Spleen (tissue), 11 donors: ENCODE measurements at regions not wholly inside any gene's neighbourhood (a gene's known extent, or its start where the extent isn't known, plus 50 kb on each side); places are given as distances from the start of the nearest gene placed in this dataset.

ENCODE experiments used
- DNase-seq: peaks from one replicate; pipeline ENCODE4 v3.0.0-alpha.2; 2020
- H3K27ac ChIP-seq, 8 donors: fragments of 200-600 bp; sonication (generic) in 7 of 8; 1 replicate in 4 of 8; 2 replicates in 4 of 8; pipeline versions ENCODE4 v1.5.0 to v1.8.0; 2016 to 2021; ENCODE audit warnings: inconsistent platforms in 4 of 8, mild to moderate bottlenecking in 4 of 8, moderate library complexity in 1 of 8
- H3K27me3 ChIP-seq, 7 donors: fragments of 200-600 bp; sonication (generic) in 6 of 7; replicated peaks in 1 of 7; 1 replicate in 4 of 7; 2 replicates in 3 of 7; pipeline versions ENCODE4 v1.5.0 to v1.8.0; 2016 to 2021; ENCODE audit warnings: inconsistent platforms in 3 of 7, mild to moderate bottlenecking in 1 of 7
- H3K36me3 ChIP-seq, 6 donors: fragments of 200-600 bp; sonication (generic) in 5 of 6; 1 replicate in 4 of 6; 2 replicates in 2 of 6; pipeline versions ENCODE4 v1.5.0 to v1.8.0; 2016 to 2021; ENCODE audit warnings: inconsistent platforms in 2 of 6
- H3K4me1 ChIP-seq, 6 donors: fragments of 200-600 bp; sonication (generic) in 5 of 6; 1 replicate in 3 of 6; 2 replicates in 3 of 6; pipeline versions ENCODE4 v1.5.0 to v1.8.0; 2016 to 2021; ENCODE audit warnings: inconsistent platforms in 3 of 6
- H3K4me3 ChIP-seq, 8 donors: fragments of 200-600 bp; sonication (generic) in 7 of 8; 1 replicate in 4 of 8; 2 replicates in 4 of 8; pipeline versions ENCODE4 v1.5.0 to v1.8.0; 2016 to 2021; ENCODE audit warnings: inconsistent platforms in 4 of 8, mild to moderate bottlenecking in 4 of 8, moderate library complexity in 2 of 8
- H3K9me3 ChIP-seq, 8 donors: fragments of 200-600 bp; sonication (generic) in 7 of 8; 1 replicate in 4 of 8; 2 replicates in 4 of 8; pipeline versions ENCODE4 v1.5.0 to v1.8.0; 2016 to 2021; ENCODE audit warnings: inconsistent platforms in 4 of 8
- POLR2A ChIP-seq, 3 donors: fragments of 450-650 bp; IDR thresholded peaks; one replicate each; pipeline ENCODE4 v1.5.1; 2017; ENCODE audit warnings: antibody characterized with exemption in 3 of 3, mild to moderate bottlenecking in 1 of 3
- POLR2AphosphoS5 ChIP-seq, 3 donors: sonication (generic); formaldehyde crosslinking; IDR thresholded peaks; one replicate each; pipeline ENCODE4 v1.5.1; 2017; ENCODE audit warnings: antibody characterized with exemption in 3 of 3
- WGBS, 5 donors: extraction: QIAGEN DNeasy Blood & Tissue Kit in 3 of 5; methylation state at CpG; one replicate each; pipeline versions ENCODE4 v1.1.5 to v1.1.7; 2013 to 2018; 5-methylcytosine and 5-hydroxymethylcytosine counted together
- intact Hi-C: fragments of 100-400 bp; cut with DNase I; formaldehyde crosslinking; loops from one replicate; pipeline ENCODE4 v1.15.0; 2023; ENCODE audit warnings: low total_unique reads
- TF ChIP-seq, protein P1 (sequence below), 11 experiments: fragments of 200-600 bp in 7 of 11; fragments of 450-650 bp in 4 of 11; sonication (generic) in 4 of 11; IDR thresholded peaks in 8 of 11; conservative IDR thresholded peaks in 3 of 11; 1 replicate in 7 of 11; 2 replicates in 4 of 11; pipeline versions ENCODE4 v1.4.0 to v1.8.0; 2016 to 2021; ENCODE audit warnings: antibody characterized with exemption in 11 of 11, inconsistent platforms in 4 of 11, mild to moderate bottlenecking in 1 of 11
- donor health status: healthy with polysubstance abuse.
- donor health status: DM: no; HTN: no; CAD: no; lungs with moderate emphysema.
- donor health status: DM: no; HTN: no; CAD: no.
- donor health status: Bipolar disorder and iron deficiency.
- donor health status: healthy.
- donor health status: DM: no; HTN: no; CAD: no.
- donor health status: DM: yes; HTN: yes; CAD: no.

DNA sequence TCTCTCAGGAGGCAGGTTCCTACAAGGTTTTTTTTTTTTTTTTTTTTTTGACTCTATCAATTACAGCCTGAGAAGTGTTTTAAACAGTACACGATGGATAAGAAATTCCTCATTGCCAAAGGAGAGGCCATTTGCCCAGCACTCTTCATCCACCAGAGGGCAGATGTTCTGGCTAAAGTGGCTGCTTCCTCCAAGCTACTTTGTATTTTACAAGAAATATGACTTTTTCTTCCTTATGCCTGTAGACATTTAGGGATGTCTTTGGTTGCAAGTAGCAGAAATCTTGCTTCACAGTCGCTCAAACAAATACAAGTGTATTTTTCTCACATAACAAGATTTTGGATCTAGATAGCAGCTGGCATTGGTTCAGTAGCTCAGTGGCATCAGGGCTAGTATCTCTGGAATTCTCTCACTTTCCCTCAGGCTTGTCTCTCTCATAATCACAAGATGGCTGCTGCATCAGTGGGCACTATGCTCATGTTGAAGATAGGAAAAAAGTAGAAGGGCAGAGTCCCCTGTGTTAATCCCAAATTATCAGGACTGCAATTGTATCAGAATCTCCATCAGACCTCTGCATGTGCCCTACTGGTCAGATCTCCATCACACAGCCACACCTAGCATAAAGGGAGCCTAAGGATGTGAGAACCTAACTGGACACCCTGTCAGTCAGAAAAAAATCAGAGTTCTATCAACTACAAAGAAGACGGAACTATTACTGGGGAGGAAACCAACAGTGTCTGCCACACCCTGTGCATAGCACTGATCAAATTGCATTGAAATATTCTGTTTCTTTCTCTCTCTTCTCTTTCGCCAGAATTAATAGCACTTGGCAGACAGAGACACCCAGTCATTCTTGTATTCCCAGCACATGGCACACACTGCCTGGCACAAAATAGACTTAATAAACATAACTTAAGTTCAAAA, 138.9 kb upstream of the COL8A1 start:
- TF ChIP-seq POLR2AphosphoS5 (IDR thresholded peaks at IDR 0.05), result no peak
- no peak for TF ChIP-seq POLR2A (IDR thresholded peaks at IDR 0.05)
- TF ChIP-seq, protein P1, sequence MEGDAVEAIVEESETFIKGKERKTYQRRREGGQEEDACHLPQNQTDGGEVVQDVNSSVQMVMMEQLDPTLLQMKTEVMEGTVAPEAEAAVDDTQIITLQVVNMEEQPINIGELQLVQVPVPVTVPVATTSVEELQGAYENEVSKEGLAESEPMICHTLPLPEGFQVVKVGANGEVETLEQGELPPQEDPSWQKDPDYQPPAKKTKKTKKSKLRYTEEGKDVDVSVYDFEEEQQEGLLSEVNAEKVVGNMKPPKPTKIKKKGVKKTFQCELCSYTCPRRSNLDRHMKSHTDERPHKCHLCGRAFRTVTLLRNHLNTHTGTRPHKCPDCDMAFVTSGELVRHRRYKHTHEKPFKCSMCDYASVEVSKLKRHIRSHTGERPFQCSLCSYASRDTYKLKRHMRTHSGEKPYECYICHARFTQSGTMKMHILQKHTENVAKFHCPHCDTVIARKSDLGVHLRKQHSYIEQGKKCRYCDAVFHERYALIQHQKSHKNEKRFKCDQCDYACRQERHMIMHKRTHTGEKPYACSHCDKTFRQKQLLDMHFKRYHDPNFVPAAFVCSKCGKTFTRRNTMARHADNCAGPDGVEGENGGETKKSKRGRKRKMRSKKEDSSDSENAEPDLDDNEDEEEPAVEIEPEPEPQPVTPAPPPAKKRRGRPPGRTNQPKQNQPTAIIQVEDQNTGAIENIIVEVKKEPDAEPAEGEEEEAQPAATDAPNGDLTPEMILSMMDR (IDR thresholded peaks at IDR 0.05 in 8 of 11, conservative IDR thresholded peaks at IDR 0.05 in 3 of 11), result peak in 9 of 11 experiments; percentile 26 to 66 (median 48)
- Histone ChIP-seq H3K4me1 (peaks cover 0 to 17% (median 0%) of the 10 kb centered on the region in 6 donors), H3K4me3 (no peak overlapping the region), H3K27me3 (no peaks in the 10 kb centered on the region), H3K9me3 (peaks cover 0 to 8% (median 0%) of the 10 kb centered on the region in 8 donors), H3K36me3 (no peaks in the 10 kb centered on the region), H3K27ac (no peak overlapping the region)
- intact Hi-C loops, result loop anchor here (5.0 kb wide), 1 partner anchor 188 kb away; no protein-coding TSS in a partner anchor
- no peak for DNase-seq
- 41 to 55% (median 47%) methylated on average over 4 of the region's 4 CpGs for WGBS, 5 donors

DNA sequence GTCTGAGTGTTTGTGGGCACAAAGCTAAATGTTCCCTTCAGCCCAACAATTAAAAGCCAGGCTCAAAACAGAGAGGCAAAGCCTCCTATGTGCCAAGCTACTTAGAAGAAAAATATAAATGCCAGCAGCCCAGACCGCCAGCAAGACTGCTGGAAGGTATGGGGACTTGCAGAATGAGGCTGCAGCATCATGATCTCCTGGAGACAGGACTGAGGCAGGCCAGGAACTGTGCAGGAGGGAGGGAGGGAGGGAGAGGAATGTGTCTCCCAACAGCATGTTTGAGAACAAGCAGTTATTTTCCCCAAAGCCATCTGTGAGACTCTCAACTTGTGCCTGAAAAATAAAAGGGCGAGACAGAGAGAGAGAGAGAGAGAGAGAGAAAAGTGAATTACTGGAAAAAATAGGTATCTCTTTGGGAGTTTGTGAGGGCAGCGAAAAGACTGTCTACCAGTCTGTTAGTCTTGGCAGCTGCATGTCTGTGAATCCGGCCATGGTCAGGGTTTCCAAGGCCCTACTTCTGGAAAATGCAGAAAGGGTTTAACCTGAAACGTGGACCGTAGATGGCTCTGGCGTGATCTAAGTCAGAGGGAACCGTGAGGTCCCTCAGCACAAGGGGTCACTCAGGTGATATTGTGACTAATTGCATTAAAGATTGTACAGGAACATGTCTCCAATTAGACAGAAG, 139.7 kb upstream of the COL8A1 start:
- Histone ChIP-seq H3K27me3 (no peaks in the 10 kb centered on the region), H3K9me3 (peaks cover 0 to 8% (median 0%) of the 10 kb centered on the region in 8 donors), H3K4me1 (peaks cover 0 to 17% (median 0%) of the 10 kb centered on the region in 6 donors), H3K36me3 (no peaks in the 10 kb centered on the region), H3K27ac (no peak overlapping the region), H3K4me3 (no peak overlapping the region)
- no peak for DNase-seq
- no peak for TF ChIP-seq POLR2AphosphoS5 (IDR thresholded peaks at IDR 0.05)
- no peak for TF ChIP-seq POLR2A (IDR thresholded peaks at IDR 0.05)
- TF ChIP-seq, protein P1 (IDR thresholded peaks at IDR 0.05 in 8 of 11, conservative IDR thresholded peaks at IDR 0.05 in 3 of 11), result no peak
- WGBS, 5 donors, result 76 to 87% (median 79%) methylated on average over 8 of the region's 8 CpGs
- intact Hi-C loops, result loop anchor here (5.0 kb wide), 1 partner anchor 189 kb away; no protein-coding TSS in a partner anchor

DNA sequence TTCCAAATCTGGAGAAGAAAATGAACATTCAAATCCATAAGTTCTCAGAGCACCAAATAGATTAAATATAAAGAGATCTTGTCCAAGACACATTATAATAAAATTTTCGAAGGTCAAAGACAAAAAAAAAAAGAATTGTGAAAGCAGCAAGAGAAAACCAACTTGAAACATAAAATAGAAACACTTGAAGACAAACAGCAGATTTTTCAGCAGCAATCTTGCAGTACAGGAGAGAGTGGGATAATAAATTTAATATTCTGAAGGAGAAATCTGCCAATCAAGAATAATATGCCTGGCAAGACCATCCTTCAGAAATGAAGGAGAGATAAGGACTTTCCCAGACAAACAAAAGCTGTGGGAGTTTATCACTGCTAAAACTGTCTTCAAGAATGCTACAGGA, 150.5 kb upstream of the COL8A1 start:
- no peaks in the 10 kb centered on the region for H3K36me3 ChIP-seq
- H3K9me3 ChIP-seq, result peaks cover 4 to 43% (median 27%) of the 10 kb centered on the region in 8 donors
- no peaks in the 10 kb centered on the region for H3K27me3 ChIP-seq
- no peak overlapping the region for H3K27ac ChIP-seq
- intact Hi-C loops, result no loop called here
- no peak for DNase-seq
- H3K4me1 ChIP-seq, result no peaks in the 10 kb centered on the region
- WGBS, 5 donors, result 57 to 78% (median 61%) methylated on average over 1 of the region's 1 CpG
- no peak overlapping the region for H3K4me3 ChIP-seq
- TF ChIP-seq, protein P1 (IDR thresholded peaks at IDR 0.05 in 8 of 11, conservative IDR thresholded peaks at IDR 0.05 in 3 of 11), result no peak
- TF ChIP-seq POLR2A (IDR thresholded peaks at IDR 0.05) (no peak), POLR2AphosphoS5 (IDR thresholded peaks at IDR 0.05) (no peak)

DNA sequence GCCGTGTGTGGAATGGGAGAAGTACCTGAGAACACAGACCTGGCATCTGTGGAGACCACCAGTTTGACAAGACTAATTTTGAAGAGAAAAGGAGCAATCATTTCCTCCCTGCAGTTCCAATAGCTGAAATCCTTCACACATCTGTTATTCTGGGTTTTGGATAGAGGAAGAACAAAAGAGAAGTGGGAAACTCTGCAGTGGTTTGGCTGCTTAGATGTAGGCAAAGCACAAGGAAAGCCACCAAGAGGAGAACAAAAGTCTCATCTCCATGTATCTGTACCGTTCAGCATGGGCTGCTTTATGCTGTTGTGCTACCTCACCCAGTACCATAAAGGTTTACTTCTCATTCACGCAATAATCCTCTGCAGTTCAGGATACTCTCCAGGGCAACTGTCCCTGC, 153.1 kb upstream of the COL8A1 start:
- DNase-seq, result no peak
- 25 to 42% (median 28%) methylated on average over 3 of the region's 3 CpGs for WGBS, 5 donors
- intact Hi-C loops, result no loop called here

More for the DNA sequence above, 153.1 kb upstream of the COL8A1 start:
- Histone ChIP-seq H3K4me3 (no peak overlapping the region), H3K27ac (no peak overlapping the region), H3K4me1 (no peaks in the 10 kb centered on the region), H3K27me3 (no peaks in the 10 kb centered on the region), H3K9me3 (peaks cover 4 to 40% (median 21%) of the 10 kb centered on the region in 8 donors), H3K36me3 (no peaks in the 10 kb centered on the region)
- TF ChIP-seq POLR2AphosphoS5 (IDR thresholded peaks at IDR 0.05), result no peak
- TF ChIP-seq, protein P1 (IDR thresholded peaks at IDR 0.05 in 8 of 11, conservative IDR thresholded peaks at IDR 0.05 in 3 of 11), result no peak
- no peak for TF ChIP-seq POLR2A (IDR thresholded peaks at IDR 0.05)
